Aorta (tissue), 5 donors: ENCODE measurements at regions not wholly inside any gene's neighbourhood (a gene's known extent, or its start where the extent isn't known, plus 50 kb on each side); places are given as distances from the start of the nearest gene placed in this dataset.
A peak's percentile ranks its signal among the peaks of the same experiment; 100 is the strongest.

ENCODE experiments used
- ATAC-seq: fragments of 200-7000 bp; cut with Tn5 transposase; one replicate; pipeline ENCODE4 v1.9.1; 2022; ENCODE audit warnings: moderate library complexity; ENCODE audit not compliant: low FRiP score
- DNase-seq, 2 donors: peaks; one replicate each; pipeline ENCODE4 v3.0.0-alpha.2; 2020
- H3K27ac ChIP-seq, 2 donors: one replicate each; pipeline ENCODE4 v1.5.1; 2013; ENCODE audit warnings: low read length in 2 of 2, mild to moderate bottlenecking in 2 of 2, moderate library complexity in 2 of 2, control low read depth in 1 of 2, inconsistent platforms in 1 of 2, low read depth in 1 of 2
- H3K27me3 ChIP-seq, 2 donors: one replicate each; pipeline ENCODE4 v1.6.1; 2013; ENCODE audit warnings: control low read depth in 1 of 2, low read length in 1 of 2, mild to moderate bottlenecking in 1 of 2, moderate library complexity in 1 of 2; ENCODE audit not compliant: insufficient read depth in 2 of 2, control insufficient read depth in 1 of 2
- H3K36me3 ChIP-seq, 2 donors: one replicate each; pipeline ENCODE4 v1.6.1; 2013; ENCODE audit warnings: control low read depth in 1 of 2, low read length in 1 of 2, mild to moderate bottlenecking in 1 of 2; ENCODE audit not compliant: insufficient read depth in 2 of 2, control insufficient read depth in 1 of 2
- H3K4me1 ChIP-seq, 2 donors: one replicate each; pipeline ENCODE4 v1.6.1; 2013; ENCODE audit warnings: low read length in 2 of 2, control low read depth in 1 of 2, mild to moderate bottlenecking in 1 of 2, moderate library complexity in 1 of 2; ENCODE audit not compliant: insufficient read depth in 2 of 2, control insufficient read depth in 1 of 2
- H3K4me3 ChIP-seq, 2 donors: one replicate each; pipeline ENCODE4 v1.5.1; 2013; ENCODE audit warnings: low read length in 2 of 2, control low read depth in 1 of 2, mild to moderate bottlenecking in 1 of 2
- H3K9me3 ChIP-seq: one replicate; pipeline ENCODE4 v1.6.1; 2013; ENCODE audit warnings: mild to moderate bottlenecking, low read length; ENCODE audit not compliant: control insufficient read depth
- WGBS, 2 donors: extraction: QIAGEN DNeasy Blood & Tissue Kit; methylation state at CpG; one replicate each; pipeline ENCODE4 v1.1.7; 2013; 5-methylcytosine and 5-hydroxymethylcytosine counted together
- intact Hi-C, 2 donors: fragments of 100-400 bp; cut with DNase I; formaldehyde crosslinking; loops; one replicate each; pipeline versions ENCODE4 v1.14.2 to v1.15.0; 2022
- donor health status: healthy with polysubstance abuse.
- donor health status: Bipolar disorder and iron deficiency.
- donor health status: DM: no; HTN: no; CAD: no.
- donor health status: DM: no; HTN: no; CAD: no.
- donor health status: DM: yes; HTN: yes; CAD: no.

DNA sequence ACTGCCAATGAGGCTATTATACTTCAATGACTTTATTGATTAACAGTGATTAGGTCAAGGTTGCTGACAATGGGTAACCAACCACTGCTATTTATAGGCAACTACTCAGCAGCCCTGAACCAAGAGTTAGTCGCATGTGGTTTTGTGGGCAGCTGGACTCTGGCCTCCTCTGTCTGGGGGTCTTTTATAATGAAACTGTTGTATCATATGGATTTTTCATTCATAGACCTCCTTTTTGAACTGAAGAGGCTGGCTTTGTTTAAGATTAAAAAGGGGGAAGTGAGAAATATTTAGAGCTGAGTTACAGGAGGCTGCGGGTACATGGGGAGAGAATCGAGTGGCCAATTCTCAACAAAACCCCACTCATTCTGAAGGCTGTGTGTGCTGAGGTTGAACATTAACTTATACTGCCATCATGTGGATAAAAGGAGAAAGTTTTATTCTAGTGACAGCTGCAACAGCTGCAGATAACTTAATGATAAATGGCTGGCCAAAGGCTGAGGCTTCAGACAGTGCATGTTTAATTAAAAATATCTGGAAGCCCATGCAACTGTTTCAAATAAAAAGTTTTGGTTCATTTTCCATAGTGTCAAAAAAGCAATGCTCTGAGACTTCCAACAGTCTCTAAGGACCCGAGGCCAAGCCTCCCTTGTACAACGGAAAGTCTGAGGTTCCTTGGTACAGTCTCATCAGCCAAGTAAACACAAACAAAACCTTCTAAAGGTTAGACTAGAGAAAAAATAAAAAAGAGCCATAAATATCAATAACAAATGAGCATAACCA is 682.6 kb downstream of the KCNA4 start:
- no peak overlapping the region for H3K27ac ChIP-seq
- H3K9me3 ChIP-seq, result no peaks in the 10 kb centered on the region
- DNase-seq (no peak), ATAC-seq (no peak)
- no peaks in the 10 kb centered on the region for H3K4me1 ChIP-seq
- no peak overlapping the region for H3K4me3 ChIP-seq
- intact Hi-C loops, result loop anchor here (5.0 to 10.0 kb wide), 3 partner anchors 172 to 1637 kb away; no protein-coding TSS in a partner anchor
- WGBS, 2 donors, result 37 to 39% methylated on average over 5 of the region's 5 CpGs
- no peaks in the 10 kb centered on the region for H3K36me3 ChIP-seq
- no peaks in the 10 kb centered on the region for H3K27me3 ChIP-seq

DNA sequence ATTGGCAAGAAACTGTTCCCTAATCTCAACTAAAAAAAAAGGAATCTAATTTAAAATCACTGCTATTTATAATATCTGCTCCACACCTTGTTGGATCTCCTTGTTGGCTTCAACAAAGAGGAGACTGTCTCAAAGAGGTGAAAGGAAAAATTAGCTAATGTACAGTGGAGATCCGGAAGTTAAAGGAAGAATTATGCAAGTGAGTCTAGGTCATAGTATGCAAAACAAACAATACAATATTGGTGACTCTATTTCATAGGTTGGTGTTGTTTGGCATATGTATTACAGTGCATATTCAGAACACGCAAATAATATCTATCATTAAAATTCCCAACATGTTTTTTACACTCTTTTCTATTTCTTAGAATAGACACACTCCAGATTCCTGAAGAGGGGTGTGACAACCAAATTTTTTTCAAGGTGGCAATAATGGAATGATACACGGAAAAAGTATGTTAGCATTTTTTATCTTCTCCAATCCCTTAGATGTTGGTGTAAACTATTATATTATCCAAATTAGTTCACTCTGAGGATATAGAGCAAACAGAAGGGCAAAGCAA is 685.3 kb downstream of the KCNA4 start:
- Histone ChIP-seq H3K27me3 (no peaks in the 10 kb centered on the region), H3K36me3 (no peaks in the 10 kb centered on the region), H3K27ac (no peak overlapping the region), H3K4me1 (no peaks in the 10 kb centered on the region), H3K4me3 (no peak overlapping the region), H3K9me3 (no peaks in the 10 kb centered on the region)
- intact Hi-C loops, result loop anchor here (2.0 to 10.0 kb wide), 4 partner anchors 169 to 1634 kb away; no protein-coding TSS in a partner anchor
- DNase-seq (no peak), ATAC-seq (no peak)
- 84 to 85% methylated on average over 3 of the region's 3 CpGs for WGBS, 2 donors

DNA sequence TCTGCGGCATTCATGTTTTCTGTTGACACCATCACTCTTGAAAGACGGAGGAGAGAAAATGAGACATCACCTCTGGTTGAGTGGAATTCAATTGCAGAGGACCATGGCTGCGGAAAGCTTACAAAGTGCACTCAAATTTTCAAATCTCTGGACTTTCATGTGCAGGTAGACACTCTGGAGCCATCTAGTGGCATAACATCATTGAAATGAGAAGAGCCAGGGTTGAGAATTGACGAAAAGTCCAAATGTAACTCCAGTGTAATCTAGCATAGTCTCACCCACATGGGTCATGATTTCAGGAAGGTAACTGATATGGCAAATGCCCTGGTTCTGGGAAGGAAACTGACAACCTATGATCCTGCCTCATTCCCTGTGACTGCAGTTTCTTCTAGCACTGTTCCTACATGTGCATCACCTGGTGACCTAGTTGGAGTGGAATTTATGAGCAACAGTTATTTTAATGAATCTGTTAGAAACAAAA is 687.8 kb downstream of the KCNA4 start:
- Histone ChIP-seq H3K27ac (no peak overlapping the region), H3K36me3 (no peaks in the 10 kb centered on the region), H3K4me3 (no peak overlapping the region), H3K4me1 (peaks cover under 1 to 1% of the 10 kb centered on the region in 2 donors), H3K9me3 (no peaks in the 10 kb centered on the region), H3K27me3 (no peaks in the 10 kb centered on the region)
- intact Hi-C loops, result loop anchor here (5.0 to 10.0 kb wide), 3 partner anchors 57 to 634 kb away; no protein-coding TSS in a partner anchor
- ATAC-seq (peak; percentile 63), DNase-seq (no peak)
- 26 to 32% methylated on average over 4 of the region's 4 CpGs for WGBS, 2 donors

DNA sequence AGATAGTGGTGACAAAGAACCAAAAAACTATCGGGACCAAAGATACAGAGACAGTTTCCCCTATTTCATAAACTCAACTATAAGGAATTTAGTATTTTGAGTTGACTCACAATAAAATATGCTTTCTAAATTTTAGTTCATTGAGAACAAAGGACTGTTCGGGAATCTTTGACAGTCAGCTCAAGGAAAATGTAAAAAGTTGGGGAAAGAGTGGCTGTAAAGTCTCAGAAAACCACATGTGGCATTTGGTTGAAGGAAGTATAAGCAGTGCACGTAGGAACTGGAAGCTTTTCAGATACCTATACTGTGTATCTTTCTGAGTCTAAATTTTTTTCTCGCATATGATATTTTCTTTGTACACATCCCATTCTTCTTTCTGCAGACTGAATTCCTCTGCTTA is 688.9 kb downstream of the KCNA4 start:
- H3K27ac ChIP-seq, result no peak overlapping the region
- no peaks in the 10 kb centered on the region for H3K9me3 ChIP-seq
- no peak overlapping the region for H3K4me3 ChIP-seq
- intact Hi-C loops, result loop anchor here (5.0 to 10.0 kb wide), 3 partner anchors 56 to 633 kb away; no protein-coding TSS in a partner anchor
- ATAC-seq (no peak), DNase-seq (no peak)
- H3K36me3 ChIP-seq, result no peaks in the 10 kb centered on the region
- no peaks in the 10 kb centered on the region for H3K27me3 ChIP-seq
- WGBS, 2 donors, result 91 to 93% methylated on average over 4 of the region's 4 CpGs
- peaks cover 1 to 2% of the 10 kb centered on the region in 2 donors for H3K4me1 ChIP-seq

DNA sequence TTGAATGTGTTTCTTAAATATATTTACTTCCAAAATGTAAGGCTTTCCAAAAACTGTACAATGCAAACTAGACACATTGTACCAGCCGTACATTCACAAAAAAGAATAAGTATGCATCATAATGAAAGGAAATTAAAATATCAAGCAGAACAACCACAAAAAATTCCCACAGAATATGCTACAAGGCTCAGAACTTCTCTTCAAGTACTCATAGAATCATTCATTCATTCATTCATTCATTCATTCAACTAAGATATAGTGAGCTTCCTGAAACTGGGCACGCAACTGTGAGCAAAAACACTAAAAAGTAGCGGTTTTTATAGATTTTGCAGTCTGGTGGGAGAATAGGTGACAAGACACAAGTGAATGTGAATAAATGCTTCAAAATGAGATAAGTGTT is 690.1 kb downstream of the KCNA4 start:
- intact Hi-C loops, result loop anchor here (5.0 to 10.0 kb wide), 3 partner anchors 54 to 632 kb away; no protein-coding TSS in a partner anchor
- Histone ChIP-seq H3K36me3 (no peaks in the 10 kb centered on the region), H3K27me3 (no peaks in the 10 kb centered on the region), H3K27ac (no peak overlapping the region), H3K9me3 (no peaks in the 10 kb centered on the region), H3K4me1 (peaks cover 1 to 2% of the 10 kb centered on the region in 2 donors), H3K4me3 (no peak overlapping the region)
- WGBS, 2 donors, result 95 to 97% methylated on average over 3 of the region's 3 CpGs
- DNase-seq (no peak), ATAC-seq (no peak)

DNA sequence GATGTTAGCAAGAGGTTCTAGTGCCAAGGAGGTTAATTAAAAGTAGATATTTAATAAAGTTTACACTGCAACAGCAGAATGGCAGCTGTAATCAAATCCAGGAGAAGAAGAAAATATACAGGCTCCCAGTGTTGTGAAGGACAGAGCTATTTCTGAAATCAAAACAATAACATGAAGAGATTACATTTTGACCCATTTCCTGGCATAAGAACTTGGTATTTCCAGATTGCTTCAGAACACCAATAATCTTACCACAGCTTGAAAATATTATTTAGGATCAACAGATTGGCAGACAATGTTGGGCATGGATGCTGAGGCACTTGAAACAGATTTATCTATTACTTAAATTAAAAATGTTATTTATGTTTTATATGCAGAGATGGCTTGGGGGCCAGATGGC is 692.5 kb downstream of the KCNA4 start:
- ATAC-seq, result no peak
- no peaks in the 10 kb centered on the region for H3K27me3 ChIP-seq
- intact Hi-C loops, result loop anchor here (10.0 kb wide), 2 partner anchors 490 to 630 kb away; no protein-coding TSS in a partner anchor

DNA sequence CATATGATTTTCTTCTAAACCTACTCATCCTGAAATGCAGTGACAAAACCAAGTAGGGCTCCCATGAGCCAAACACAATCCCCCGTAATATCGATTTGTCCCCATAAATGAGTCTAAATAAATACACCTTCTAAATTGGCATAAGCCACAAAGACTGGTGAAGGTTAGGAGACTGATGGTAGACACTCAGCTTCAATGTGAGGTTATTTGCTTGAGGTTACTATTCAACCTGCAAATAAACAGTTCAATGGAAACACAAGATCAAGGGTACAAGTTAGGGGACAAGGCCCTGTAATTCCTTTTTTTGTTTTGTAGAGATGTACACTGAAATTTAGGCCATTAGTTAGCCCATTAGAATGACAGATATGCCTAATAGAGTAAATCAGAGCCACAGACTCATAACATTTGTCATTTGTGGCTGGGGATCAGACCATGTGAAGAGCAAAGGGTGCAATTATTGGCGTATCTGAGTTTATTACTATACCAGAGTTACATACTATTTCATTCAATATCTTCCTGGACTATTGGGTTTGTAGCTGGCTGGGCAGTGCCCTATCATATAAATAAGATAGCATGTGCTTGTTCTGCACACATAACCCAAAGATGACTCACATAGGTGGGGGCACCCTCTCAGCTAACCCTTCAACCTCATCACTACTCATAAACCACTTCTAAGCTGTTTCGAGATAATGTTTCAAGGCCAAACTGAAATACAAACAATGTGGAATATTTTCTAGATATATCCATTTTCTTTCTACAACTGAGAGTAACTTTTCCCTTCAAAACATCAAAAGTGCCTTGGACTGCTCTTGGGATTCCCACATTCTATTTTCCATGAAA is 695.3 kb downstream of the KCNA4 start:
- Histone ChIP-seq H3K4me1 (peaks cover 4 to 5% of the 10 kb centered on the region in 2 donors), H3K36me3 (no peaks in the 10 kb centered on the region), H3K4me3 (no peak overlapping the region), H3K27me3 (no peaks in the 10 kb centered on the region), H3K27ac (no peak overlapping the region), H3K9me3 (no peaks in the 10 kb centered on the region)
- WGBS, 2 donors, result 93 to 96% methylated on average over 4 of the region's 4 CpGs
- no peak for ATAC-seq
- no peak for DNase-seq
- intact Hi-C loops, result loop anchor here (10.0 kb wide), 2 partner anchors 487 to 627 kb away; no protein-coding TSS in a partner anchor

More for the DNA sequence above, 692.5 kb downstream of the KCNA4 start:
- H3K4me1 ChIP-seq, result peaks cover 1 to 2% of the 10 kb centered on the region in 2 donors
- no peak overlapping the region for H3K4me3 ChIP-seq
- H3K36me3 ChIP-seq, result no peaks in the 10 kb centered on the region
- no peak for DNase-seq
- no peak overlapping the region for H3K27ac ChIP-seq
- H3K9me3 ChIP-seq, result no peaks in the 10 kb centered on the region

DNA sequence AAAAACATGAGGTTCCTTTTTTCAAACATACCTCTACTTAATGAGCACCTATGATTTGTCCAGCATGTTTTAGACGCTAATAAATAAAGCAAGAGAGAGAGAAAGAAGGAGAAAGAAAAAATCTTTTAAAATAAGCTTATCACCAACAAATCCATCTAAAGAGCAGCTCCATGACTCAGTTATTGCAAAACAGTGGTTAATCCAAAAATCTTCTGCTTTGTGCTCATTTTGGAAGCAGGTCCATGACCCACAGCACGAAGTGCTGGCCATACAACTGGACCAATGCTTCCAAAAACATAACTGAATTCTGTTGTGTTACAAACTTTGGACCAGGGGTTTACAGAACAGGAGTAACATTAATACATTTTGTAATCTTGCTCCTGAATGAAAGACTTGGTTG is 696.6 kb downstream of the KCNA4 start:
- intact Hi-C loops, result loop anchor here (10.0 kb wide), 2 partner anchors 485 to 625 kb away; no protein-coding TSS in a partner anchor
- no peaks in the 10 kb centered on the region for H3K9me3 ChIP-seq
- H3K36me3 ChIP-seq, result no peaks in the 10 kb centered on the region
- WGBS, 2 donors, result 72 to 77% methylated on average over 2 of the region's 2 CpGs
- DNase-seq (no peak), ATAC-seq (no peak)
- H3K4me1 ChIP-seq, result peaks cover 4 to 5% of the 10 kb centered on the region in 2 donors
- H3K4me3 ChIP-seq, result no peak overlapping the region
- no peak overlapping the region for H3K27ac ChIP-seq
- no peaks in the 10 kb centered on the region for H3K27me3 ChIP-seq
